ENCODE measurements at regions not wholly inside any gene's neighbourhood (a gene's known extent, or its start where the extent isn't known, plus 50 kb on each side); places are given as distances from the start of the nearest gene placed in this dataset.

DNA sequence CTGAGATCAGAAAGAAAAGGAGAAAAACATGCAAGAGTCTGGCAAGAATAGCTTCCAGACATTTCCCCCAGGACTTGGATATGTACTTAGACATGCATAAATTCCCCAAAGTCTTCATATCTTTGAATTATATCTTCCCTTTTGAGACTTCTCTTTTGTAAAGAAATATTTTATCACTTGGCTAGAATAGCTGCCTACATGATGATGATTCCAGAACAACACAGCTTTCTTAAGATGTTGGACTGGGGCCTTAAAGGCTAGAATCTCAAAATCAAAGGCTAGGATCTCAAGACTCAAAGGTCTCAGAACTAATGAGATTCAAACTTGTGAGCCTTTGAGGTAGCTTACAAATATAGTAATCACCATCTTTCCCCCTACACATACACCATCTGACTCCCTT lies 842.3 kb downstream of the BCL11A start:
- TF ChIP-seq, protein P1, sequence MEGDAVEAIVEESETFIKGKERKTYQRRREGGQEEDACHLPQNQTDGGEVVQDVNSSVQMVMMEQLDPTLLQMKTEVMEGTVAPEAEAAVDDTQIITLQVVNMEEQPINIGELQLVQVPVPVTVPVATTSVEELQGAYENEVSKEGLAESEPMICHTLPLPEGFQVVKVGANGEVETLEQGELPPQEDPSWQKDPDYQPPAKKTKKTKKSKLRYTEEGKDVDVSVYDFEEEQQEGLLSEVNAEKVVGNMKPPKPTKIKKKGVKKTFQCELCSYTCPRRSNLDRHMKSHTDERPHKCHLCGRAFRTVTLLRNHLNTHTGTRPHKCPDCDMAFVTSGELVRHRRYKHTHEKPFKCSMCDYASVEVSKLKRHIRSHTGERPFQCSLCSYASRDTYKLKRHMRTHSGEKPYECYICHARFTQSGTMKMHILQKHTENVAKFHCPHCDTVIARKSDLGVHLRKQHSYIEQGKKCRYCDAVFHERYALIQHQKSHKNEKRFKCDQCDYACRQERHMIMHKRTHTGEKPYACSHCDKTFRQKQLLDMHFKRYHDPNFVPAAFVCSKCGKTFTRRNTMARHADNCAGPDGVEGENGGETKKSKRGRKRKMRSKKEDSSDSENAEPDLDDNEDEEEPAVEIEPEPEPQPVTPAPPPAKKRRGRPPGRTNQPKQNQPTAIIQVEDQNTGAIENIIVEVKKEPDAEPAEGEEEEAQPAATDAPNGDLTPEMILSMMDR (IDR thresholded peaks at IDR 0.05; ENCODE audit: borderline replicate concordance, extremely low read depth, low read length, poor library complexity, severe bottlenecking), result no peak
- TF ChIP-seq EZH2 (IDR thresholded peaks at IDR 0.05; ENCODE audit: borderline replicate concordance, low read depth, low read length, severe bottlenecking), result no peak
- Histone ChIP-seq H2AFZ (ENCODE audit: low read depth, low read length) (no peak overlapping the region), H3K4me1 (ENCODE audit: insufficient read depth, low read length) (peaks cover 6% of the 10 kb centered on the region; the same call in 1 of the 2 replicates), H3K79me2 (ENCODE audit: insufficient read depth, low read length) (no peaks in the 10 kb centered on the region), H3K4me3 (ENCODE audit: low read depth in 1 of 2, low read length in 2 of 2) (no peak overlapping the region), H4K20me1 (ENCODE audit: insufficient read depth, low read length) (no peaks in the 10 kb centered on the region), H3K9me3 (ENCODE audit: insufficient read depth, low read length, severe bottlenecking) (no peaks in the 10 kb centered on the region), H3K27me3 (ENCODE audit: insufficient read depth, low read length, poor library complexity) (no peaks in the 10 kb centered on the region), H3K4me2 (ENCODE audit: insufficient read depth, low read length) (no peak overlapping the region), H3K27ac (ENCODE audit: low read length) (no peak overlapping the region), H3K36me3 (ENCODE audit: insufficient read depth, low read length) (no peaks in the 10 kb centered on the region), H3K9ac (ENCODE audit: low read depth, low read length) (no peak overlapping the region)
- ATAC-seq (ENCODE audit: insufficient read depth, low read depth), result no peak
- no peak for DNase-seq

GRCh38 chr2:59706729-59707128 lies 846.7 kb downstream of the BCL11A start:
- H3K27me3 ChIP-seq (ENCODE audit: insufficient read depth, low read length, poor library complexity), result no peaks in the 10 kb centered on the region
- no peak overlapping the region for H2AFZ ChIP-seq (ENCODE audit: low read depth, low read length)
- H3K4me3 ChIP-seq (ENCODE audit: low read depth in 1 of 2, low read length in 2 of 2), result no peak overlapping the region
- TF ChIP-seq, protein P1 (IDR thresholded peaks at IDR 0.05; ENCODE audit: borderline replicate concordance, extremely low read depth, low read length, poor library complexity, severe bottlenecking), result no peak
- TF ChIP-seq EZH2 (IDR thresholded peaks at IDR 0.05; ENCODE audit: borderline replicate concordance, low read depth, low read length, severe bottlenecking), result no peak
- no peak for ATAC-seq (ENCODE audit: insufficient read depth, low read depth)
- H3K4me1 ChIP-seq (ENCODE audit: insufficient read depth, low read length), result peaks cover 6% of the 10 kb centered on the region; the same call in 1 of the 2 replicates
- H3K9ac ChIP-seq (ENCODE audit: low read depth, low read length), result no peak overlapping the region
- H3K4me2 ChIP-seq (ENCODE audit: insufficient read depth, low read length), result no peak overlapping the region
- no peaks in the 10 kb centered on the region for H3K79me2 ChIP-seq (ENCODE audit: insufficient read depth, low read length)
- no peak for DNase-seq
- no peak overlapping the region for H3K27ac ChIP-seq (ENCODE audit: low read length)
- H3K36me3 ChIP-seq (ENCODE audit: insufficient read depth, low read length), result no peaks in the 10 kb centered on the region
- H3K9me3 ChIP-seq (ENCODE audit: insufficient read depth, low read length, severe bottlenecking), result peaks cover 7% of the 10 kb centered on the region
- H4K20me1 ChIP-seq (ENCODE audit: insufficient read depth, low read length), result no peaks in the 10 kb centered on the region

DNA sequence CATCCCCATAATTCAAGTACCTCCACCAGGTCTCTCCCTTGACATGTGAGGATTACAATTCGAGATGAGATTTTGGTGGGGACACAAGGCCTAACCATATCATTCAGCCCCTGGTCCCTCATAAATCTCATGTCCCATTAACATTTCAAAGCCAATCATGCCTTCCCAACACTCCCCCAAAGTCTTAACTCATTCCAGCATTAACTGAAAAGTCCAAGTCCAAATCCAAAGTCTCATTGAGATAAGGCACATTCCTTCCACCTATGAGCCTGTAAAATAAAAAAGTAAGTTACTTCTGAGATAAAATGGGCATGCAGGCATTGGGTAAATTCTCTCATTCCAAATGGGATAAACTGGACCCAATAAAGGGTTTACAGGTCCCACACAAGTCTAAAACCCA lies 849.7 kb downstream of the BCL11A start:
- Histone ChIP-seq H3K9ac (ENCODE audit: low read depth, low read length) (no peak overlapping the region), H3K4me1 (ENCODE audit: insufficient read depth, low read length) (peaks cover 6% of the 10 kb centered on the region; the same call in 1 of the 2 replicates), H3K4me2 (ENCODE audit: insufficient read depth, low read length) (no peak overlapping the region), H3K79me2 (ENCODE audit: insufficient read depth, low read length) (no peaks in the 10 kb centered on the region), H3K4me3 (ENCODE audit: low read depth in 1 of 2, low read length in 2 of 2) (no peak overlapping the region), H4K20me1 (ENCODE audit: insufficient read depth, low read length) (no peaks in the 10 kb centered on the region), H2AFZ (ENCODE audit: low read depth, low read length) (no peak overlapping the region), H3K36me3 (ENCODE audit: insufficient read depth, low read length) (no peaks in the 10 kb centered on the region), H3K9me3 (ENCODE audit: insufficient read depth, low read length, severe bottlenecking) (peaks cover 10% of the 10 kb centered on the region), H3K27me3 (ENCODE audit: insufficient read depth, low read length, poor library complexity) (no peaks in the 10 kb centered on the region), H3K27ac (ENCODE audit: low read length) (no peak overlapping the region)
- no peak for ATAC-seq (ENCODE audit: insufficient read depth, low read depth)
- DNase-seq, result no peak
- TF ChIP-seq, protein P1 (IDR thresholded peaks at IDR 0.05; ENCODE audit: borderline replicate concordance, extremely low read depth, low read length, poor library complexity, severe bottlenecking), result no peak
- no peak for TF ChIP-seq EZH2 (IDR thresholded peaks at IDR 0.05; ENCODE audit: borderline replicate concordance, low read depth, low read length, severe bottlenecking)

DNA sequence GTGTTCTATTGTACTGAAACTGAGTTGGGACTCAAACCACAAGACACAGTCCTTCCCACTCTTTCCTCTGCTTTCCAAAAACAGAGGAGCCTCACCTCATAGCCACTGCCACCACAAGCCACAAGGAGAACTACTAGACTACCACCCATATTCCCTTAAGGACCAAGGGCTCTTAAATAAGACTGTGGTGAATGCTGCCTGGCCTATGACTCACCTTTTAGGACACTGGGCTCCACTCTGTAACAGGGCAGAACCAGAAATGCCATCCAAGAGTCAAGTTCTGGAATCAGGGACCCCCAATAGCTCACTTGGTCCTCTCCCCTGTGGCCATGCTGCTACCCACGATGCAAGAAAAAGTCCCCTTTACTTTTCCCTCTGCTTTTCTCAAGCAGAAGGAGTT lies 851.4 kb downstream of the BCL11A start:
- ATAC-seq (ENCODE audit: insufficient read depth, low read depth) (no peak), DNase-seq (no peak)
- no peaks in the 10 kb centered on the region for H4K20me1 ChIP-seq (ENCODE audit: insufficient read depth, low read length)
- H3K4me1 ChIP-seq (ENCODE audit: insufficient read depth, low read length), result no peaks in the 10 kb centered on the region
- no peak overlapping the region for H3K4me2 ChIP-seq (ENCODE audit: insufficient read depth, low read length)
- H3K27me3 ChIP-seq (ENCODE audit: insufficient read depth, low read length, poor library complexity), result no peaks in the 10 kb centered on the region
- H3K36me3 ChIP-seq (ENCODE audit: insufficient read depth, low read length), result no peaks in the 10 kb centered on the region
- no peak overlapping the region for H3K4me3 ChIP-seq (ENCODE audit: low read depth in 1 of 2, low read length in 2 of 2)
- no peak overlapping the region for H3K27ac ChIP-seq (ENCODE audit: low read length)
- no peaks in the 10 kb centered on the region for H3K79me2 ChIP-seq (ENCODE audit: insufficient read depth, low read length)
- peaks cover 10% of the 10 kb centered on the region for H3K9me3 ChIP-seq (ENCODE audit: insufficient read depth, low read length, severe bottlenecking)
- no peak overlapping the region for H2AFZ ChIP-seq (ENCODE audit: low read depth, low read length)
- no peak overlapping the region for H3K9ac ChIP-seq (ENCODE audit: low read depth, low read length)
- TF ChIP-seq, protein P1 (IDR thresholded peaks at IDR 0.05; ENCODE audit: borderline replicate concordance, extremely low read depth, low read length, poor library complexity, severe bottlenecking), result no peak
- no peak for TF ChIP-seq EZH2 (IDR thresholded peaks at IDR 0.05; ENCODE audit: borderline replicate concordance, low read depth, low read length, severe bottlenecking)
